HG02759 (cell line): ENCODE measurements at regions not wholly inside any gene's neighbourhood (a gene's known extent, or its start where the extent isn't known, plus 50 kb on each side); places are given as distances from the start of the nearest gene placed in this dataset.

ENCODE experiments used
- ATAC-seq: cut with Tn5 transposase; IDR thresholded peaks from one replicate; pipeline ENCODE4 v1.9.1; 2021; ENCODE audit warnings: mild to moderate bottlenecking, moderate library complexity; ENCODE audit not compliant: unreplicated experiment

DNA sequence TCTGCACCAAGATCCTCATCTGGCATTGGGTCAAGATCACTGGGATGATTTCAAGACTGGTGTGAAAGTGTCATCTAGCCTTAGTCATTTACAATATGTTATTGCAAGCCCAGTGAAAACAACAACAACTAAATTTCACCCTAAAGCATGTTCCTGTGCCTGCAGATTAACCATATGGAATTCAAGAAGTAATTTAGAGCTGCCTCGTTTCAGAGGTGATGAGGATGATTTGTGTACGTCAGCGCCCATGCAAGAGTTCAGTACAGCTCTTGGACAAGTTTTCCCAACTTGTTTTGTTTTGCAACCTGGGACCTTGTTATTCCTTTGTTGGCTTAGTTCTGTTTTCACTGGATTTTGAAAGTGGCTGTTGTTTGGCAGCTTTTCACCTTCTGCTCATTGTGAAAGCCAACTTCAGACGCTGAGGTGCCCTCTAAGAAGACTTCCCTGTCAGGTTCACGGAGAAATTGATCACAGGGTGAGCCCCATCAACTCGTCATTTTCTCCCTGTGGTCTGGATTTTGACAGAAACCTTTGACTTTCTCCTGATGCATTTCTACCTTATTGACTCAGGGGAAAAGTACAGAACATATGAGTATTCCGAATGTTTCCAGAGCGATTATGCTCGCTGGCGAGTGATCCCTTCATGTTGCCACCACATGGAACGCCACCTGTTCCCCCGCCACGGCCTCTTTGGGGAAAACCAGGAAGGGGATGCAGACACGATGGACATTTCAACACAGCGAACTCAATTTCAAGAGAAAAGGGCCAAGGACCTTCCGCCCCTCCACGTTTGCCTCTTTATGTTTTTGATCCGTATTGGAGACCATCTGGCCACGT, 85.6 kb downstream of the FOXL1 start:
- ATAC-seq: no peak

DNA sequence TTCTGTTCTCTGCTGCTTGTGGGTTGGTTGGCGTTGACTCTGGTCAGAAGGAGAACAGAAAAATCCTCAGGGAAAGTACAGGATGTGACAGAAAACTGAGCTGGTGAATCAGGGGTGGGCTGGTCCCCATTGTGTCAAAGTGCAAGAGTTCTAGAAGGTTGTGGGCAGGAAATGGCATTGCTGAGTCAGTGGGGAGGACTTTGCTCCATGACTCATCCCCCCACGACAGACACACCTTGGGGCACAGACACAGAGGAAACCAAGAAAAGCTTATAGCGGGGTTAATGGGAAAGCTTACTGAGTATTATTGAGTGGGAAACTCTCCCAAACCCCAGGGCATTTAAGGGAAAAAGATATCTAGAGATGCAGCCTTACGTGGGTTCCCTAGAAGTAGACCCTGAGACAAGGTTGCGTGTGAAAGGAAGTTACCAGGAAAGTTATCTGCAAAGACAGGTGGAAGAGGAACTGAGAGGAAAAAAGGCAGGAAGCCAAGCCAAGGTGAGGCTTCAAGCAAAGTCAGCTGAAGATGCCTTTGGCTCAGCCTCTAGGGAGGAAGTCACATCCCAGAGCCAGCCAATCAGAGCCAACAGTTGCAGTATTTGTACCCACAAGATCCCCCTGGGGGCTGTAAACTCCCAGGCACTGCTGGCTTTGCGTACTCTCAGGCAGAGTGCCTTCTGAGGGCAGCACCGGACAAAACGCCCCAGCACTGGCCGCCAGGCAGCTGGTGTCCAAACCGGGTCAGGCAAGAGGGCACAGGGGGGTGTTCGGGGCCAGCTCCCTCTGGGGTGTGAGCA, 86.4 kb downstream of the FOXL1 start:
- peak; percentile 81 for ATAC-seq

DNA sequence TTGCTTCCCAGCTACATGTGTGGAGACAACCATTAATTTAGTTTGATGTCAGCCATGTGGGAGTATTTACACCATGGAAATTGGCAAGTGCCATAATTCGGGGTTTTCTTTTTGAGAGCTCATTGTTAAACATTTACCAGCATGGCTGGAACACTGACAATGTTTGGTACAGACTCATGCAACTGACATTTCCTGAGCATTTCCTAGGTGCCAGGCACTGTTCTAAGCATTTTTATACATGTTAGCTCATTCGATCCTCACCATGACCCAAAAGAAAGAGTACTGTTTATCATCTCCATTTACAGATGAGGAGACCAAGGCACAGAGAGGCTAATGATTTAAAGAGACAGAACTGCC, 86.9 kb downstream of the FOXL1 start:
- ATAC-seq: peak; percentile 22

GRCh38 chr16:86665929-86666328, 87.6 kb downstream of the FOXL1 start:
- no peak for ATAC-seq

DNA sequence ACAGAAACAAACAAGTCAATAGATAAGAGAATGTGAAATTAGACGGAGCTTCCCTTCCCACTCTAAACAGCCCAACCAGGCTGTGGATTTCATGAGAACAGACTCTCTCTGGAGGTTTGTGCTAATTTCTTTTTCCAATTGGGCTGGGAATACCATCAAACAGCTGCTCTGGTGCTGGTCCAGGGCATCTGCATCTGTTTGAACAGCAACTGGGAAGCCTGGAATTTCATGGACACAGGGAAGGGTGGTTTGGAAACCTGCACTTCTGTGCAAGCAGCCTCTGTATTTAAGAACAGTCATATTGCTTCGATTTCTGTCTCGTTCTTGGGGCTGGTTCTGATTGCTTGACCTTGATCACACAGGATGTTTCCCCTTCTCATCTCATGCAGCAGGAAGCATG, 88.7 kb downstream of the FOXL1 start:
- no peak for ATAC-seq

- ATAC-seq: no peak
These were observed 90.0 kb downstream of the FOXL1 start for GRCh38 chr16:86668136-86668910.

- ATAC-seq: no peak
These were observed 91.0 kb downstream of the FOXL1 start for GRCh38 chr16:86669285-86669805.

DNA sequence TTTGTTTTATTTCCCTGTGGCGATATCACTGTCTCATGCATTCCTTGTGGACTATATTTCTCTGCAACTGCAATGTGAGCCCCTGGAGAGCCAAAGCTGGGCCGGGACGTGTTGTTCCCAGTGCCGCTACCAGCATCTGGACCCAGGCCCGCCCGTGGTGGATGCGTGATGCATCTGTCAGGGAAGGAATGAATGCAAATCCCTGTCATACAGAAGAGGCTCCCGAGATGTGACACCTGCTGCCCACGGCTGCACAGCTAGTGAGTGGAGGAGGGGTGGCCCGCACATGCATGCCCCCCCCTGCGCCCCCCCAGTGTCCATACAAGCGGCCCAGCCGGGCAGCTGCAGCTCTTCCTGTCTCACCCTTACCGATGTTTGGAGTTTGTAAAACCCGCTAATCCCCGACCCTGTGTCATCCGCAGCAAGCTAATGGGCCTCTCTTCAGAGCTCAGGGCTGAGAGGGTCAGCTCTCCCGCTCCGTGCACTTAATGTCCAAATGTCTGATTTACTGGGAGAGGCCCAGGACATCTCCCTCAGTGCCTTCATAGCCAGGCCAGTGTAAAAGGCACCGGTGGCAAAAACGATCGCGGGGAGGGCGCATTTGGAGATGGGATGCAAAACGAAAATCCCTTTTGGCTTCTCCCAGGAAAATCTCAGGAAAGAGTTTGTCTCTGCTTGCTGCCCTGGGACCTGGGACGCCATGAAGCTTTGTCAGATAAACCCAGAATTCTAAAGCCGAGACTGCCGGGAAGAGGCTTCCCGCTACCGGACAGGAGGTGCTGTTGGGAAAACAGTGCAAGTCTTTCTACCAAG, 91.8 kb downstream of the FOXL1 start:
- no peak for ATAC-seq

DNA sequence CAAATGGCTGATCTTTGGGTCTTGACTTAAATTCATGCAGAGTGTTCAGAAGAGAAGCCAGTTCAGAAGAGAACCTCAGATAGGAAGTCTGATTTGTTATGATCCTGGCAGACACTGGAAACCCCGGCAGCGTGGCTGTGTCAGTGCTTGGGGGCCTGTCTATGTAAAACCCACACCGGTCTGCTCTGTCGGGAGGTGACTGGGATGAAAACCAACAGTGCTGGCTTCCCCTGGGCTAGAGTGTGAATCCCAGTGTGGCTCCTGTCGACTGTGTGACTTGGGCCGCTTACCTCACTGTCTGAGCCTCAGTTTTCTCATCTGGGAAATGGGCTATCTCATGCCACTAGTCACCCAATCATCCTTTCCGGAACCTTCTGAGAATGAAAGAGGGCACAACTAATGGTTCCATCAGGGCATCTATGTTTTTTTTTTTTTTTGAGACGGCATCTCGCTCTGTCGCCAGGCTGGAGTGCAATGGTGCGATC, 92.4 kb downstream of the FOXL1 start:
- no peak for ATAC-seq

- ATAC-seq: no peak
These were observed 93.3 kb downstream of the FOXL1 start for GRCh38 chr16:86671486-86672178.

DNA sequence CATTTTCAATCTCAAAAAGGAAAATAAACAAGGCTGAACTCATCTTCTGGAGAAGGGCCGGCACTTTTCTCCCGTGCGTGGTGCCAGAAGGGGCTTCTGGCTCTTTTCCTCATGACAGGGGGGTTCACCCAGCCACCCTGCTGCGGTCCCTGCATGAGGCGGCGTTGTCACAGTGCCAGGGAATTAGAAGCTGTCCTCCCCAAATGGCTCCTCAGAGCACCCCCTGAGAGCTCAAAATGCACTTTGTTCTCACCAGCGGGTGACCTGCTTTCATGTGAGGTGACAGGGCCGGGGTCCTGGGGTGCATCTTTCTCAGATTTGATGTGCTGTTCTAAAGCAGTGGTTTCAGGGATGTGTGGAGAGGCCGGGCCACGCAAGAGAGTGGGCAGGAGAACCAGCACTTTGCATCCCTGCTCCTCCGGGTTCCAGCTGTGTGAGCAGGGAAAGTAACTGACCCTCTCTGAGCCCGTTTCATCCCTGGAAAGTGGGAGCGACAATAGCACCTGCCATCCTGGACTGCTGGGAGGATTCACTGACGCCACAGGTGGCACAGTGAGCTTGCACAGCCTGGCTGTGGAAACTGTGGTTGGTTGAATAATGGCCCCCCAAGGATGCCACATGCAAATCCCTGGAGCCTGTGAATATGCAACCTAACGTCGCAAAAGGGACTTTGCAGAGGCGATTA, 94.0 kb downstream of the FOXL1 start:
- no peak for ATAC-seq

DNA sequence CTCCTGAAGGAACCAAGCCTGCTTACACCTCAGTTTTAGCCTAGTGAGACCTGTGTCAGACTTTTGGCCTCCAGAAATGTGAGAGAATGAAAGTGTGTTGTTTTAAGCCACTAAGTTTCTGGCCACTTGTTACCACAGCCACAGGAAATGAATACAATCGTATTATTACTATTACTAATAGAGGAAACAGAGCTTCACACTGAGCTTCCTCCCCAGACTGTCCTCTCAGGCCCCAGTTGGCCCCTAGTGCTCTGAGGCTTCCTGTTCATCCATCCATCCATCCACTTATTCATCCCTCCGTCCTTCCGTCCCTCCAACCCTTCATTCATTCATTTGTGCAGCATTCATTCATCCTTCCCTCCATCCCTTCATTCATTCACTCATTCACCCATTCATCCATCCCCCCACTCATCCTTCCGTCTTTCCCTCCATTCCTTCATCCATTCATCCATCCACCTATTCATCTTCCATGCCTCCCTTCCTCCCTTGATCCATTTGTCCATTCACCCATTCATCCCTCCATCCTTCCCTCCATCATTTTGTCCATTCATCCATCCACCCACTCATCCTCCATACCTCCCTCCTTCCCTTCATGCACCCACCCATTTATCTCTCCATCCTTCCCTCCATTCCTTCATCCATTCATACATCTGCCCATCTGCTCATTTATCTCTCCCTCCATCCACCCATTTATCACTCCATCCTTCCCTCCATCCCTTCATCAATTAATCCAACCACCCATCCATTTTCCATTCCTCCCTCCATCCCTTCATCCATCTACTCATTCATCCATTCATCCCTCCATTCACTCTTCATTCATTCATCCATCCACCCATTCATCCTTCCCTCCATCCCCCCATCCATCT, 95.0 kb downstream of the FOXL1 start:
- no peak for ATAC-seq

GRCh38 chr16:86673956-86674453, 95.7 kb downstream of the FOXL1 start:
- no peak for ATAC-seq

DNA sequence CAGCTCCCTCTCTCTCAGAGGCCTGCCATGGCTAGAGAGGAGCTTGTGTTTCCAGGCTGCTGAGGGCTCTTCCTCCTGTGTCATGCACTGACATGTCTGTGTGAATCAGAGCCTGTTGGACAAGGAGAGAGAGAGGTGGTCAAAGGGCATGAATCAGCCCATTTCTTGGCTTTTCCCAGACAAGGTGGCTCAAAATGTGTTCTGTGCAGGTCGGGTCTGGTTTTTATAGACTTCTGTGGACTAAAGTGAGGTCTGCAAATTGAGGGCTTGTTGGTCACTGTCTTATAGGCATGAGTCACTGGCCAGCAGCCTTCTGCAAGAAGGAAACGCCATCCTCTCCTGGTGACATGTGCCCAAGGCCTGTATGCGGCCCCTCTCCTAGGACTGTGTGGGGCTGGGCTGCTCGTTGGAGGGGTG, 97.9 kb downstream of the FOXL1 start:
- no peak for ATAC-seq

DNA sequence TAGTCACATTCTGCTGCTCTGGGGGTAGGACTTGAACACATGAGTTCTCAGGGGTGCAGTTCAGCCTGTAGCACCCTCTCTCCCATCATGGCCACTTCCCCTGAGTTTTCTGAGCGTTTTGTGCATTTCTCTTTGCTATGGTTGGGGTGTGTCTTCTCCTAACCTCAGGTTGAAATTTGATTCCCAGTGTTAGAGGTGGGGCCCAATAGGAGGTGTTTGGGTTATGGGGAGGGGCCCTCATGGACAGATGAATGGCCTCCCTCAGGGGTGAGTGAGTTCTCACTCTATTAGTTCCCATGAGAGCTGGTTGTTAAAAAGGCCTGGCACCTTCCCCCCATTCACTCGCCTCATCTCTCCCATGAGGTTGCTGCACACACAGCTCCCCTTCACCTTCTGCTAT, 101.1 kb downstream of the FOXL1 start:
- no peak for ATAC-seq

GRCh38 chr16:86680162-86680561, 101.8 kb downstream of the FOXL1 start:
- ATAC-seq: no peak

DNA sequence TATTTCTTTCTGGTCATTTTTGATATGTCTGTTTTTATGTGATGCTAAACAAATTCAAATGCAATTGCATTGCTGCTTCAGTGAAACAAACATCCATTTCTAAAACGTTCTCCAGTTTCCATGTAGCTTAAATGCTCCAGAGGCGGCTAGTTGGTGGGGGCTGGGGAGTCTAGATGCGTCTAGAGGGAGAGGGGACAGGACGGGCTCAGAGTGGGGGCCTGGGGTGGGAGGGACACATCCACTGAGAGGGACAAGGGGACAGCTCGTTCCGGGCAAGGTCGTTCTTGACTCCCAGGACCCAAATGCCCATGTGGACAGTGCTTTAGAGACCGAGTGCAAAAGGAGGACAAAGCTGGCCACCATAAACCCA, 102.3 kb downstream of the FOXL1 start:
- no peak for ATAC-seq
